Subcutaneous abdominal adipose tissue (tissue), 5 donors: ENCODE measurements at regions not wholly inside any gene's neighbourhood (a gene's known extent, or its start where the extent isn't known, plus 50 kb on each side); places are given as distances from the start of the nearest gene placed in this dataset.
"Not testable (repeated sequence)": the region's sequence is repeated elsewhere in the genome, so short reads cannot be mapped to it uniquely, and the experiment has no call there.

ENCODE experiments used
- H3K27ac ChIP-seq: one replicate; pipeline ENCODE4 v1.7.0; 2013; ENCODE audit warnings: low read depth, mild to moderate bottlenecking, inconsistent platforms, low read length, moderate library complexity
- H3K27me3 ChIP-seq, 5 donors: one replicate each; pipeline ENCODE4 v1.7.0; 2013; ENCODE audit warnings: low read length in 5 of 5, inconsistent platforms in 1 of 5; ENCODE audit not compliant: control insufficient read depth in 5 of 5, insufficient read depth in 4 of 5
- H3K36me3 ChIP-seq, 5 donors: one replicate each; pipeline ENCODE4 v1.7.0; 2013; ENCODE audit warnings: low read length in 5 of 5; ENCODE audit not compliant: control insufficient read depth in 5 of 5, insufficient read depth in 5 of 5
- H3K4me1 ChIP-seq, 5 donors: one replicate each; pipeline ENCODE4 v1.7.0; 2013; ENCODE audit warnings: low read length in 5 of 5, mild to moderate bottlenecking in 3 of 5, moderate library complexity in 1 of 5; ENCODE audit not compliant: control insufficient read depth in 5 of 5, insufficient read depth in 5 of 5
- H3K4me3 ChIP-seq, 5 donors: one replicate each; pipeline ENCODE4 v1.7.0; 2013; ENCODE audit warnings: low read length in 5 of 5, low read depth in 1 of 5
- H3K9ac ChIP-seq, 5 donors: one replicate each; pipeline ENCODE4 v1.7.0; 2013; ENCODE audit warnings: low read length in 5 of 5, mild to moderate bottlenecking in 4 of 5, moderate library complexity in 3 of 5
- H3K9me3 ChIP-seq, 5 donors: one replicate each; pipeline ENCODE4 v1.7.0; 2013; ENCODE audit warnings: low read length in 5 of 5; ENCODE audit not compliant: control insufficient read depth in 5 of 5
- donor health status: healthy.
- donor health status: healthy.
- donor health status: healthy.
- donor health status: healthy.
- donor health status: healthy.

GRCh38 chr16:33974557-33974956 lies 515.1 kb downstream of the TP53TG3F start:
- H3K27me3 ChIP-seq, H3K27ac ChIP-seq, H3K9ac ChIP-seq, H3K9me3 ChIP-seq, H3K36me3 ChIP-seq, H3K4me1 ChIP-seq, H3K4me3 ChIP-seq: not testable (repeated sequence)

GRCh38 chr16:33975744-33976143 lies 516.3 kb downstream of the TP53TG3F start:
- H3K9ac ChIP-seq, H3K36me3 ChIP-seq, H3K4me1 ChIP-seq, H3K4me3 ChIP-seq, H3K9me3 ChIP-seq, H3K27me3 ChIP-seq, H3K27ac ChIP-seq: not testable (repeated sequence)

- not testable (repeated sequence) for H3K27ac ChIP-seq, H3K9ac ChIP-seq, H3K4me3 ChIP-seq, H3K4me1 ChIP-seq, H3K9me3 ChIP-seq, H3K36me3 ChIP-seq, H3K27me3 ChIP-seq
Observed at GRCh38 chr16:33976521-33976920, 517.1 kb downstream of the TP53TG3F start.

DNA sequence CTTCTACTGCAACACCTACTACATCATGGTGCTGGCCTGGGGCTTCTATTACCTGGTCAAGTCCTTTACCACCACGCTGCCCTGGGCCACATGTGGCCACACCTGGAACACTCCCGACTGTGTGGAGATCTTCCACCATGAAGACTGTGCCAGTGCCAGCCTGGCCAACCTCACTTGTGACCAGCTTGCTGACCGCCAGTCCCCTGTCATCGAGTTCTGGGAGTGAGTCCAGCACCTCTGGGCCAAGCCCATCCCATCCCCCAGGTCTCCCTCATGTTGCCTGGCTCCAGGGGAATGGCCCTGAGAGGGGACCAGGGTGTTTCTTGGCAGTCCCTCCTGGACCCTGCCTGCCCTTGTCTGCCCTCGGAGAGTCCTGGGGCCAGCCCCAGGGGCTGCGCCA lies 519.4 kb downstream of the TP53TG3F start:
- H3K27ac ChIP-seq, H3K27me3 ChIP-seq, H3K4me3 ChIP-seq, H3K9ac ChIP-seq, H3K4me1 ChIP-seq, H3K9me3 ChIP-seq, H3K36me3 ChIP-seq: not testable (repeated sequence)

DNA sequence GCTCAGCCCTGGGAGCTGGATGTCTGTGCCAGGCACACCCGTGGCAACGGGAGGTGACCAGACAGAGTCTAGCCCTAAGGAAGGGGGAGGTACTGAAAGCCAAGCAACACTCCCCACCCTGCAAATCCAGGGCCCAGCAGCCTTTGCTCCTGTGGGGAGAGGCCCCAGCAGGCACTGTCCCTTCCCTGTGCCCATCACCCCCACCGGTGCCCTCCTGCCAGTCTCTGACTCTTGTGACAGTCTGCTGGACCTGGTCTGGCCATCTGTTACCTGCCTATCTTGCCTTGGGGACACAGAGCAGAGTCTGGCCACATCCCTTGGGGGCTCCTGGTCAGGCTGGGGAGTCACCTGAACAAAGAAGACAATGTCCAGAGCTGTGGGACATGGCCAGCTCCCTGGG lies 520.2 kb downstream of the TP53TG3F start:
- not testable (repeated sequence) for H3K36me3 ChIP-seq, H3K27ac ChIP-seq, H3K4me3 ChIP-seq, H3K9me3 ChIP-seq, H3K27me3 ChIP-seq, H3K4me1 ChIP-seq, H3K9ac ChIP-seq

- not testable (repeated sequence) for H3K27ac ChIP-seq, H3K9me3 ChIP-seq, H3K9ac ChIP-seq, H3K4me1 ChIP-seq, H3K36me3 ChIP-seq, H3K4me3 ChIP-seq, H3K27me3 ChIP-seq
Observed at GRCh38 chr16:33980736-33981135, 521.3 kb downstream of the TP53TG3F start.

GRCh38 chr16:33984428-33984827 lies 525.0 kb downstream of the TP53TG3F start:
- not testable (repeated sequence) for H3K4me1 ChIP-seq, H3K9me3 ChIP-seq, H3K36me3 ChIP-seq, H3K27me3 ChIP-seq, H3K27ac ChIP-seq, H3K9ac ChIP-seq, H3K4me3 ChIP-seq

DNA sequence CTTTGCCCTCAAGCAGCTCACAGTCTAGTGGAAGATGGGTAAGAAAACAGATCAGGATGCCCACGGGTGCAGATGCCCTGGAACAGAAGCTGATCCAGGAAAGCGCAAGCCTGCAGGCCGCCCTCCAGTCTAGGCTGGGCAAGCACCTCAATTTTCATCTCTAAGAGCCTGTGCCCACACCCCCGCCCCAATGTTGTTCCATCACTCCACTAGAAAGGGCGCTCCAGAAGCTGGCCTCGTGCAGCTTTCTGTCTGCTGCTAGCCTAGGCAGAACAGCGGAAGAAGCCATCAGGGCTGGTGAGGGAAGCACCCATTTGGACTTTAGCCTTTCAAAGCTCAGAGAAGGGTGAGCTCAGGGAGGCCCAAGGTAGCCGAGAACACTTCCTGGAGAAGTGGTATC lies 527.1 kb downstream of the TP53TG3F start:
- H3K4me1 ChIP-seq, H3K36me3 ChIP-seq, H3K9me3 ChIP-seq, H3K9ac ChIP-seq, H3K27ac ChIP-seq, H3K4me3 ChIP-seq, H3K27me3 ChIP-seq: not testable (repeated sequence)

- not testable (repeated sequence) for H3K27ac ChIP-seq, H3K9ac ChIP-seq, H3K4me1 ChIP-seq, H3K36me3 ChIP-seq, H3K9me3 ChIP-seq, H3K27me3 ChIP-seq, H3K4me3 ChIP-seq
Observed at GRCh38 chr16:33987348-33987963, 528.0 kb downstream of the TP53TG3F start.

GRCh38 chr16:33988012-33988411 lies 528.6 kb downstream of the TP53TG3F start:
- not testable (repeated sequence) for H3K4me3 ChIP-seq, H3K36me3 ChIP-seq, H3K27ac ChIP-seq, H3K9ac ChIP-seq, H3K9me3 ChIP-seq, H3K4me1 ChIP-seq, H3K27me3 ChIP-seq

GRCh38 chr16:33990488-33990887 lies 531.1 kb downstream of the TP53TG3F start:
- not testable (repeated sequence) for H3K9me3 ChIP-seq, H3K4me1 ChIP-seq, H3K27ac ChIP-seq, H3K36me3 ChIP-seq, H3K9ac ChIP-seq, H3K27me3 ChIP-seq, H3K4me3 ChIP-seq
